AG09319 (cell line): ENCODE measurements at regions not wholly inside any gene's neighbourhood (a gene's known extent, or its start where the extent isn't known, plus 50 kb on each side); places are given as distances from the start of the nearest gene placed in this dataset.
A peak's percentile ranks its signal among the peaks of the same experiment; 100 is the strongest.
"Not testable (repeated sequence)": the region's sequence is repeated elsewhere in the genome, so short reads cannot be mapped to it uniquely, and the experiment has no call there.

ENCODE experiments used
- DNase-seq: peaks from one replicate; pipeline ENCODE4 v3.0.0-alpha.2; 2010; ENCODE audit warnings: low read depth; ENCODE audit errors: extremely low read depth
- CTCF ChIP-seq: IDR thresholded peaks from 2 replicates; pipeline ENCODE4 v1.5.1; 2011; ENCODE audit warnings: low read depth, mild to moderate bottlenecking, inconsistent platforms, low read length, moderate library complexity

- DNase-seq: no peak
- TF ChIP-seq CTCF: no peak
These were observed 54.2 kb upstream of the LAS1L start for GRCh38 chrX:65588795-65589194.

DNA sequence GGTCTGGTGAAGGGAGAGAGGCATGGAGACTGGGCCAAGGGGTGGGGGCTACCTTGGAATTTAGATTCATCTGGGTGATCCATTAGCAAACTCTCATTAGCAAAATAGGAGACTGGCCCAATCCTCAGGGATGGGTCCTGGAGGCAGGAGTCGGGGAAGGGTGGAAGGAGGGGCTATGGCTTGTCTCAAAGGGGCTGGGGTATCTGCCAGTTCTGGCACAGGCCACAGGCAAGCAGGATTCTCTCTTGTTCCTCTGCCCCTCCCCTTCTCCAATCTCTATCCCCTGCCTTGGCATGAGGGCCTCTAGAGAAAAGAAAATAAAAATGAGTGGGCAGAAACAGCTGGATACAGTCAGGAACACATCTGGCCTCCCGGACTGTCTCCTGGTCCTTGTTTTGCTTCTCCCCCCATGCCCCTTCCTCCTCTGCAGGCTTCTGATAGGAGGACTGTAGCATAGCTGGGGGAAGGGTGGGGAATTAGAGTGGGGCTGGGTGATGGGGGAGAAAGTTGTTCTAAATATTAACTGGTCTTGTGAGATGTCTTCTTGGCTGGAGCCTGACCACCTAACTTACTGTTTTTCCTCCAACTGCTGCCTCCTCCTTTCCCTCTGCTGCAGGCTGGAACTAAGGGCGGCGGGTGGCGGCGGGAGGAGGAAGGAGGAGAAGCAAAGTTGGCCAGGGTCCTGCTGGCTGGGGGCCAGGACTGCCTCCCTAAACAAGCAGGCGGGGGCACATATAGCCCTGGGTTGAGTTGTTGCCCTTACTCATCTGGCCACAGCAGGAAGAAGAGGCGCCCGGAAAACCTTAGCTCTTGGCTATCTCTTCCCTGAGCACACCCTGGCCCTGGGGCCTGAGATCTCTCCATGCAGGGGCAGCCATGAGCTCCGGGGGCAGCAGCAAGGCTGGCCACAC is 53.3 kb upstream of the LAS1L start:
- TF ChIP-seq CTCF: no peak
- peak; percentile 37 for DNase-seq

GRCh38 chrX:65586491-65586890 is 51.9 kb upstream of the LAS1L start:
- TF ChIP-seq CTCF: no peak
- no peak for DNase-seq

DNA sequence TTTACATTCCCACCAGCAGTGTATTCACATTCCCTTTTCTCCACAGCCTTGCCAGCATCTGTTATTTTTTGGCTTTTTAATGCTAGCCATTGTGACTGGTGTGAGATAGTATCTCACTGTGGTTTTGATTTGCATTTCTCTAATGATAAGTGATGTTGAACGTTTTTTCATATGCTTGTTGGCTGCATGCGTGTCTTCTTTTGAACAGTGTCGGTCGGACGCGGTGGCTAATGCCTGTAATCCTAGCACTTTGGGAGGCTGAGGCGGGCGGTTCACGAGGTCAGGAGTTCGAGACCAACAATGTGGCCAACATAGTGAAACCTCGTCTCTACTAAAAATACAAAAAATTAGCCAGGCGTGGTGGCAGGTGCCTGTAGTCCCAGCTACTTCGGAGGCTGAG is 50.6 kb upstream of the LAS1L start:
- DNase-seq: not testable (repeated sequence)
